Raji (cell line): ENCODE measurements at regions not wholly inside any gene's neighbourhood (a gene's known extent, or its start where the extent isn't known, plus 50 kb on each side); places are given as distances from the start of the nearest gene placed in this dataset.

ENCODE experiments used
- POLR2A ChIP-seq: IDR thresholded peaks from 2 replicates; pipeline ENCODE4 v1.6.1; 2011; ENCODE audit warnings: low read depth, low read length, control low read depth; ENCODE audit not compliant: insufficient read depth

- no peak for TF ChIP-seq POLR2A
Measured at GRCh38 chr2:173456960-173457359, 102.3 kb downstream of the CDCA7 start.

- no peak for TF ChIP-seq POLR2A
Measured at GRCh38 chr2:173457366-173457765, 102.7 kb downstream of the CDCA7 start.

- no peak for TF ChIP-seq POLR2A
Measured at GRCh38 chr2:173458991-173459780, 104.5 kb downstream of the CDCA7 start.

- TF ChIP-seq POLR2A, result no peak
Measured at GRCh38 chr2:173462892-173463840, 108.5 kb downstream of the CDCA7 start.

- no peak for TF ChIP-seq POLR2A
Measured at GRCh38 chr2:173463846-173464245, 109.2 kb downstream of the CDCA7 start.

GRCh38 chr2:173467751-173468150 is 113.1 kb downstream of the CDCA7 start:
- no peak for TF ChIP-seq POLR2A

GRCh38 chr2:173468266-173468793 is 113.7 kb downstream of the CDCA7 start:
- TF ChIP-seq POLR2A, result no peak

- no peak for TF ChIP-seq POLR2A
Measured at GRCh38 chr2:173472112-173472511, 117.4 kb downstream of the CDCA7 start.

- no peak for TF ChIP-seq POLR2A
Measured at GRCh38 chr2:173483137-173483536, 128.5 kb downstream of the CDCA7 start.

GRCh38 chr2:173488861-173489260 is 134.2 kb downstream of the CDCA7 start:
- no peak for TF ChIP-seq POLR2A

- no peak for TF ChIP-seq POLR2A
Measured at GRCh38 chr2:173491418-173491817, 136.7 kb downstream of the CDCA7 start.

GRCh38 chr2:173493874-173494273 is 139.2 kb downstream of the CDCA7 start:
- TF ChIP-seq POLR2A, result no peak

GRCh38 chr2:173496746-173497145 is 142.1 kb downstream of the CDCA7 start:
- no peak for TF ChIP-seq POLR2A

GRCh38 chr2:173500953-173501352 is 146.3 kb downstream of the CDCA7 start:
- no peak for TF ChIP-seq POLR2A

GRCh38 chr2:173502296-173502695 is 147.6 kb downstream of the CDCA7 start:
- no peak for TF ChIP-seq POLR2A

GRCh38 chr2:173511357-173511756 is 156.7 kb downstream of the CDCA7 start:
- TF ChIP-seq POLR2A, result no peak

- no peak for TF ChIP-seq POLR2A
Measured at GRCh38 chr2:173511942-173512341, 157.3 kb downstream of the CDCA7 start.
